GM12864 (cell line): ENCODE measurements at regions not wholly inside any gene's neighbourhood (a gene's known extent, or its start where the extent isn't known, plus 50 kb on each side); places are given as distances from the start of the nearest gene placed in this dataset.
A peak's percentile ranks its signal among the peaks of the same experiment; 100 is the strongest.

ENCODE experiments used
- DNase-seq: peaks from one replicate; pipeline ENCODE4 v3.0.0-alpha.2; 2011; ENCODE audit warnings: low read depth
- H3K4me3 ChIP-seq: 2 replicates; pipeline ENCODE4 v1.5.1; 2011; ENCODE audit warnings: mild to moderate bottlenecking, low read depth, low read length, control low read depth
- CTCF ChIP-seq: IDR thresholded peaks from 2 replicates; pipeline ENCODE4 v1.5.1; 2011; ENCODE audit warnings: low read depth, mild to moderate bottlenecking, moderate library complexity, low read length, control low read depth, inconsistent platforms; ENCODE audit errors: missing control alignments

GRCh38 chr21:26717146-26717739, 128.0 kb downstream of the ADAMTS1 start:
- no peak for DNase-seq
- H3K4me3 ChIP-seq: no peak overlapping the region
- TF ChIP-seq CTCF: no peak

- no peak for DNase-seq
- H3K4me3 ChIP-seq: no peak overlapping the region
- peak; percentile 67 for TF ChIP-seq CTCF
Observed at GRCh38 chr21:26715878-26716506, 129.2 kb downstream of the ADAMTS1 start.

GRCh38 chr21:26715116-26715515, 130.1 kb downstream of the ADAMTS1 start:
- TF ChIP-seq CTCF: no peak
- no peak for DNase-seq
- no peak overlapping the region for H3K4me3 ChIP-seq

GRCh38 chr21:26710155-26710554, 135.1 kb downstream of the ADAMTS1 start:
- H3K4me3 ChIP-seq: no peak overlapping the region
- no peak for TF ChIP-seq CTCF
- no peak for DNase-seq

GRCh38 chr21:26709090-26709489, 136.0 kb upstream of the CYYR1 start:
- DNase-seq: no peak
- no peak overlapping the region for H3K4me3 ChIP-seq
- TF ChIP-seq CTCF: no peak

GRCh38 chr21:26708223-26708800, 135.2 kb upstream of the CYYR1 start:
- DNase-seq: no peak
- no peak for TF ChIP-seq CTCF
- H3K4me3 ChIP-seq: no peak overlapping the region
